ENCODE measurements at regions not wholly inside any gene's neighbourhood (a gene's known extent, or its start where the extent isn't known, plus 50 kb on each side); places are given as distances from the start of the nearest gene placed in this dataset.

- H3K4me3 ChIP-seq (ENCODE audit: low read length in 3 of 3), result no peak overlapping the region
- H3K9ac ChIP-seq (ENCODE audit: low read length in 3 of 3), result no peak overlapping the region
- no peaks in the 10 kb centered on the region for H3K27me3 ChIP-seq (ENCODE audit: control insufficient read depth, insufficient read depth, low read length)
- TF ChIP-seq CTCF (IDR thresholded peaks at IDR 0.05; ENCODE audit: borderline replicate concordance, extremely low read depth, insufficient read depth), result no peak
- FAIRE-seq, result no peak
- H3K27ac ChIP-seq (ENCODE audit: low read depth in 2 of 2, low read length in 2 of 2), result no peak overlapping the region
- DNase-seq, result no peak
- intact Hi-C loops (cut with DNase I), result no loop called here
- no peaks in the 10 kb centered on the region for H3K9me3 ChIP-seq (ENCODE audit: control insufficient read depth in 2 of 3, insufficient read depth in 1 of 3, low read length in 3 of 3)
- no peaks in the 10 kb centered on the region for H3K36me3 ChIP-seq (ENCODE audit: control insufficient read depth in 2 of 3, insufficient read depth in 3 of 3, low read length in 3 of 3)
- H3K4me1 ChIP-seq (ENCODE audit: control insufficient read depth in 2 of 3, insufficient read depth in 2 of 3, low read depth in 1 of 3, low read length in 3 of 3), result no peaks in the 10 kb centered on the region
Observed at GRCh38 chr1:80241566-80241965, 1235.0 kb upstream of the ADGRL4 start.

- no peak for TF ChIP-seq CTCF (IDR thresholded peaks at IDR 0.05; ENCODE audit: borderline replicate concordance, extremely low read depth, insufficient read depth)
- Histone ChIP-seq H3K27ac (ENCODE audit: low read depth in 2 of 2, low read length in 2 of 2) (no peak overlapping the region), H3K9ac (ENCODE audit: low read length in 3 of 3) (no peak overlapping the region), H3K27me3 (ENCODE audit: control insufficient read depth, insufficient read depth, low read length) (no peaks in the 10 kb centered on the region), H3K9me3 (ENCODE audit: control insufficient read depth in 2 of 3, insufficient read depth in 1 of 3, low read length in 3 of 3) (no peaks in the 10 kb centered on the region), H3K36me3 (ENCODE audit: control insufficient read depth in 2 of 3, insufficient read depth in 3 of 3, low read length in 3 of 3) (no peaks in the 10 kb centered on the region), H3K4me1 (ENCODE audit: control insufficient read depth in 2 of 3, insufficient read depth in 2 of 3, low read depth in 1 of 3, low read length in 3 of 3) (no peaks in the 10 kb centered on the region), H3K4me3 (ENCODE audit: low read length in 3 of 3) (no peak overlapping the region)
- FAIRE-seq, result no peak
- intact Hi-C loops (cut with DNase I), result no loop called here
- no peak for DNase-seq
Observed at GRCh38 chr1:80225510-80225909, 1219.0 kb upstream of the ADGRL4 start.

GRCh38 chr1:80221319-80221718 is 1214.8 kb upstream of the ADGRL4 start:
- no peak overlapping the region for H3K27ac ChIP-seq (ENCODE audit: low read depth in 2 of 2, low read length in 2 of 2)
- H3K9me3 ChIP-seq (ENCODE audit: control insufficient read depth in 2 of 3, insufficient read depth in 1 of 3, low read length in 3 of 3), result no peaks in the 10 kb centered on the region
- no peaks in the 10 kb centered on the region for H3K36me3 ChIP-seq (ENCODE audit: control insufficient read depth in 2 of 3, insufficient read depth in 3 of 3, low read length in 3 of 3)
- DNase-seq (no peak), FAIRE-seq (no peak)
- H3K27me3 ChIP-seq (ENCODE audit: control insufficient read depth, insufficient read depth, low read length), result no peaks in the 10 kb centered on the region
- H3K9ac ChIP-seq (ENCODE audit: low read length in 3 of 3), result no peak overlapping the region
- intact Hi-C loops (cut with DNase I), result no loop called here
- no peaks in the 10 kb centered on the region for H3K4me1 ChIP-seq (ENCODE audit: control insufficient read depth in 2 of 3, insufficient read depth in 2 of 3, low read depth in 1 of 3, low read length in 3 of 3)
- TF ChIP-seq CTCF (IDR thresholded peaks at IDR 0.05; ENCODE audit: borderline replicate concordance, extremely low read depth, insufficient read depth), result no peak
- H3K4me3 ChIP-seq (ENCODE audit: low read length in 3 of 3), result no peak overlapping the region

GRCh38 chr1:80218112-80218511 is 1211.6 kb upstream of the ADGRL4 start:
- Histone ChIP-seq H3K4me1 (ENCODE audit: control insufficient read depth in 2 of 3, insufficient read depth in 2 of 3, low read depth in 1 of 3, low read length in 3 of 3) (no peaks in the 10 kb centered on the region), H3K27me3 (ENCODE audit: control insufficient read depth, insufficient read depth, low read length) (no peaks in the 10 kb centered on the region), H3K36me3 (ENCODE audit: control insufficient read depth in 2 of 3, insufficient read depth in 3 of 3, low read length in 3 of 3) (no peaks in the 10 kb centered on the region), H3K9me3 (ENCODE audit: control insufficient read depth in 2 of 3, insufficient read depth in 1 of 3, low read length in 3 of 3) (no peaks in the 10 kb centered on the region), H3K4me3 (ENCODE audit: low read length in 3 of 3) (no peak overlapping the region), H3K27ac (ENCODE audit: low read depth in 2 of 2, low read length in 2 of 2) (no peak overlapping the region), H3K9ac (ENCODE audit: low read length in 3 of 3) (no peak overlapping the region)
- intact Hi-C loops (cut with DNase I), result no loop called here
- peak; percentile 44 for TF ChIP-seq CTCF (IDR thresholded peaks at IDR 0.05; ENCODE audit: borderline replicate concordance, extremely low read depth, insufficient read depth)
- DNase-seq (peak in 2 of 5 donors; percentile 49 to 62), FAIRE-seq (no peak)

All from kidney (tissue), 13 donors.